Upper lobe of right lung (tissue), 1 donor: ENCODE measurements at regions not wholly inside any gene's neighbourhood (a gene's known extent, or its start where the extent isn't known, plus 50 kb on each side); places are given as distances from the start of the nearest gene placed in this dataset.

Experiments
- ATAC-seq: fragments of 200-7000 bp; cut with Tn5 transposase; one replicate; pipeline ENCODE4 v1.9.1; 2020; ENCODE audit warnings: mild to moderate bottlenecking, moderate library complexity
- DNase-seq: peaks from one replicate; pipeline ENCODE4 v3.0.0-alpha.2; 2020
- H3K27ac ChIP-seq: fragments of 200-600 bp; one replicate; pipeline ENCODE4 v1.8.0; 2022
- H3K27me3 ChIP-seq: fragments of 200-600 bp; one replicate; pipeline ENCODE4 v1.8.0; 2022; ENCODE audit warnings: mild to moderate bottlenecking
- H3K36me3 ChIP-seq: fragments of 200-600 bp; one replicate; pipeline ENCODE4 v1.8.0; 2022
- H3K4me1 ChIP-seq: fragments of 200-600 bp; one replicate; pipeline ENCODE4 v1.8.0; 2022
- H3K4me3 ChIP-seq: fragments of 200-600 bp; one replicate; pipeline ENCODE4 v1.8.0; 2022; ENCODE audit warnings: mild to moderate bottlenecking
- H3K9me3 ChIP-seq: fragments of 200-600 bp; one replicate; pipeline ENCODE4 v1.8.0; 2022
- intact Hi-C: fragments of 100-400 bp; cut with DNase I; formaldehyde crosslinking; loops from one replicate; pipeline ENCODE4 v1.11.0; 2022
- TF ChIP-seq, protein P1 (sequence below): fragments of 200-600 bp; IDR thresholded peaks from one replicate; pipeline ENCODE4 v1.8.0; 2022; ENCODE audit warnings: antibody characterized with exemption
- donor health status: DM: no; HTN: yes; CAD: no; lungs with severe emphysema.

DNA sequence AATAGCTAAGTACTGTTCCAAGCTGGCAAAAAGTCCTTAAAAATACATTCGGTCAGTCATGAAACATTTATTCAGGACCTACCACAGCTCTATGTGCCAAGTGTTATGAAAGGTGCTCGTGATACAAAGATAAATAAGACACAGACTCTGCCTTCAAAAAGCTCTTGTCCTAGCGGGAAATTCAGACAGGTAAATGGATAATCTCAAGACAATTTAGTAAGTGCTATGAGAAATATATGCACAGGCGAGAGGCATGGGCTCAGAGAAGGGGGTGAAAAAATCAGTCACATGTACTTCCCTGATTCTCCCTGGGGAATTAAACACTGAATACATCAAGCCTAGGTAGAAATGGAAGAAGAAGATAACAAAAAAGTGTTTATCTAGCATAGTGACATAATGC is 49.8 kb upstream of the HEY2 start:
- Histone ChIP-seq H3K4me1 (no peaks in the 10 kb centered on the region), H3K27ac (no peak overlapping the region), H3K36me3 (no peaks in the 10 kb centered on the region), H3K9me3 (no peaks in the 10 kb centered on the region), H3K27me3 (no peaks in the 10 kb centered on the region), H3K4me3 (no peak overlapping the region)
- ATAC-seq, result no peak
- DNase-seq, result no peak
- intact Hi-C loops, result no loop called here
- TF ChIP-seq, protein P1, sequence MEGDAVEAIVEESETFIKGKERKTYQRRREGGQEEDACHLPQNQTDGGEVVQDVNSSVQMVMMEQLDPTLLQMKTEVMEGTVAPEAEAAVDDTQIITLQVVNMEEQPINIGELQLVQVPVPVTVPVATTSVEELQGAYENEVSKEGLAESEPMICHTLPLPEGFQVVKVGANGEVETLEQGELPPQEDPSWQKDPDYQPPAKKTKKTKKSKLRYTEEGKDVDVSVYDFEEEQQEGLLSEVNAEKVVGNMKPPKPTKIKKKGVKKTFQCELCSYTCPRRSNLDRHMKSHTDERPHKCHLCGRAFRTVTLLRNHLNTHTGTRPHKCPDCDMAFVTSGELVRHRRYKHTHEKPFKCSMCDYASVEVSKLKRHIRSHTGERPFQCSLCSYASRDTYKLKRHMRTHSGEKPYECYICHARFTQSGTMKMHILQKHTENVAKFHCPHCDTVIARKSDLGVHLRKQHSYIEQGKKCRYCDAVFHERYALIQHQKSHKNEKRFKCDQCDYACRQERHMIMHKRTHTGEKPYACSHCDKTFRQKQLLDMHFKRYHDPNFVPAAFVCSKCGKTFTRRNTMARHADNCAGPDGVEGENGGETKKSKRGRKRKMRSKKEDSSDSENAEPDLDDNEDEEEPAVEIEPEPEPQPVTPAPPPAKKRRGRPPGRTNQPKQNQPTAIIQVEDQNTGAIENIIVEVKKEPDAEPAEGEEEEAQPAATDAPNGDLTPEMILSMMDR, result no peak
